SH-SY5Y (cell line): ENCODE measurements at regions not wholly inside any gene's neighbourhood (a gene's known extent, or its start where the extent isn't known, plus 50 kb on each side); places are given as distances from the start of the nearest gene placed in this dataset.

Source experiments
- GATA2 ChIP-seq: IDR thresholded peaks from 2 replicates; pipeline ENCODE4 v1.6.1; 2011; ENCODE audit warnings: mild to moderate bottlenecking, low read depth, low read length
- GATA3 ChIP-seq: IDR thresholded peaks from 2 replicates; pipeline ENCODE4 v1.6.1; 2011; ENCODE audit warnings: low read depth, mild to moderate bottlenecking, low read length, moderate library complexity

DNA sequence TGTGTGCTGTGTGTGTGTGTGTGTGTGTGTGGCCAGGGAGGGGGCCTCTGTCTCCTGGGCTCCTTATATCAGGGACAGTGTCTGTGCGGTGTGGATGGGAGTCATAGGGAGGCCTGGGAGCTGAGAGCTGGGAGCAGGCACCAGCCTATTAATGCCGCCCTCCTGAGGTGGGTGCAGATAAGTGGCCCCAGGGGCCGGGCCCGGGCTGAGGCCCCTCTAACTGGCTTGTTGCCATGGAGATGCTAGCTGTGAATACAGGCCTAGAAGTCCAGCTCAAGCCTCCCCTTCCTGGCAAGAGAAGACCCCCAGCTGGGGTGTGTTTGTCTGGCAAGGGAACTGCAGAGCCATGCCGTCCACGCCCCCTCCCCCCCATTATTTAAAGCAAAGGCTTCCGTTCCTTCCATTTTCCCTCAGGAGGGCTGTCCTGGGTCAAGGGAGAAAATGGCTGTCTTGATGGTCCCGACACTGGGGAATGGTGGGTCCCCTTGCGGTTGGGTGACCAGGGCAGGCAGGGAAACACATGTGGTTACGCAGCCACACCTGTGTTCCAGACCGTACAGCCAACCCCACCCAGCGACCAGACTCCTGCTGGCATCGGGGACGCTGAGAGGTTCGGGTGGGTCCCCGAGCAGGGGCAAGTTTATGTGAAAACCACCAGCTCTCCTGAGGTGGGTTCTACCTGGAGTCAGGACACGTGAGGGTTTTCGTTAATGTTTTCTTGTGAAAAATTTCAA is 141.1 kb downstream of the MRM1 start:
- TF ChIP-seq GATA2 (no peak), GATA3 (no peak)
